ENCODE measurements at regions not wholly inside any gene's neighbourhood (a gene's known extent, or its start where the extent isn't known, plus 50 kb on each side); places are given as distances from the start of the nearest gene placed in this dataset.

DNA sequence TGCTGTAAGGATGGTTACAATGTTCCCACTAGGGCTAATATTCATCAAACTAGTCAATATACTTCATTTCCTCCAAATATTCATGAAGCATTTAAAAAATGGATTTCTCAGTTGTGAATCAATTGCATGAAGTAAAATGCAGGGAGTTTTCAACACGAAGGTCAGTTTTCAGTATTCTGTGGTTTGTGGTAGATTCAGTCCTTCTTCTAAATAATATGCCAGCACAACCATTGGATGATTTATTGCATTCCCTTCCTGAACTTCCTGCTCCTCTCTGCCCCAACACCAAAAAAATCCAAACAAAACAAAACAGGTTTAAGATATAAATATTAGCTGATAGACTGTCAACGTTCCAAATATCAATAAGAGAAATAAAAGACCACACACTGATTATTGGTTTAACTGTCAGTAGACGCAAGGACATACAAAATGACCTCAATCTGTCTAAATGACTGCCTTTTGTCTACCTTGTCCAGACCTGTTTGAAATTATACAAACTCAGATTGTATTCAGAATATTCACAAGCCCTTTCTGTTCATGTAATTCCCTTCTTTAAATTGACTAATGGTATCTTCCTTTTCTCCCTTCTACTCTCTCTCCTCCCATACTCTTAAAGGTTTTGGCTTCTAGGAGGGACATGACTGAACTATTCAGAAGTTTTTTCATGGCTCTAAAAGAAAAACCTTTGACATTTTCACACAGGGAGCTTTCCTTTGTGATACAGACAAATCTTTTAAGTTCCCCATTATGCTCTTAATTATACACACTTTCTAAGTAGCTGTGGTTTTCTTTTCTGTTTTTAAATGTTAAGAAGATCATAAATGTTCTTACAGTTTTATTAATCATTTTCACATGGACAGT, 92.6 kb upstream of the STT3B start:
- TF ChIP-seq, protein P1, sequence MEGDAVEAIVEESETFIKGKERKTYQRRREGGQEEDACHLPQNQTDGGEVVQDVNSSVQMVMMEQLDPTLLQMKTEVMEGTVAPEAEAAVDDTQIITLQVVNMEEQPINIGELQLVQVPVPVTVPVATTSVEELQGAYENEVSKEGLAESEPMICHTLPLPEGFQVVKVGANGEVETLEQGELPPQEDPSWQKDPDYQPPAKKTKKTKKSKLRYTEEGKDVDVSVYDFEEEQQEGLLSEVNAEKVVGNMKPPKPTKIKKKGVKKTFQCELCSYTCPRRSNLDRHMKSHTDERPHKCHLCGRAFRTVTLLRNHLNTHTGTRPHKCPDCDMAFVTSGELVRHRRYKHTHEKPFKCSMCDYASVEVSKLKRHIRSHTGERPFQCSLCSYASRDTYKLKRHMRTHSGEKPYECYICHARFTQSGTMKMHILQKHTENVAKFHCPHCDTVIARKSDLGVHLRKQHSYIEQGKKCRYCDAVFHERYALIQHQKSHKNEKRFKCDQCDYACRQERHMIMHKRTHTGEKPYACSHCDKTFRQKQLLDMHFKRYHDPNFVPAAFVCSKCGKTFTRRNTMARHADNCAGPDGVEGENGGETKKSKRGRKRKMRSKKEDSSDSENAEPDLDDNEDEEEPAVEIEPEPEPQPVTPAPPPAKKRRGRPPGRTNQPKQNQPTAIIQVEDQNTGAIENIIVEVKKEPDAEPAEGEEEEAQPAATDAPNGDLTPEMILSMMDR (conservative IDR thresholded peaks at IDR 0.05; ENCODE audit: low read depth in 2 of 2) = no peak
- no peak for TF ChIP-seq EZH2phosphoT487 (IDR thresholded peaks at IDR 0.05; ENCODE audit: unreplicated experiment)
- TF ChIP-seq CREB1 (CRISPR knock-in tag; IDR thresholded peaks at IDR 0.05; ENCODE audit: low read depth) = no peak
- TF ChIP-seq EZH2 (IDR thresholded peaks at IDR 0.05; ENCODE audit: low read depth, unreplicated experiment) = no peak
- no peak for TF ChIP-seq ZNF331 (CRISPR knock-in tag; IDR thresholded peaks at IDR 0.05; ENCODE audit: low read depth)
- TF ChIP-seq, protein P2, sequence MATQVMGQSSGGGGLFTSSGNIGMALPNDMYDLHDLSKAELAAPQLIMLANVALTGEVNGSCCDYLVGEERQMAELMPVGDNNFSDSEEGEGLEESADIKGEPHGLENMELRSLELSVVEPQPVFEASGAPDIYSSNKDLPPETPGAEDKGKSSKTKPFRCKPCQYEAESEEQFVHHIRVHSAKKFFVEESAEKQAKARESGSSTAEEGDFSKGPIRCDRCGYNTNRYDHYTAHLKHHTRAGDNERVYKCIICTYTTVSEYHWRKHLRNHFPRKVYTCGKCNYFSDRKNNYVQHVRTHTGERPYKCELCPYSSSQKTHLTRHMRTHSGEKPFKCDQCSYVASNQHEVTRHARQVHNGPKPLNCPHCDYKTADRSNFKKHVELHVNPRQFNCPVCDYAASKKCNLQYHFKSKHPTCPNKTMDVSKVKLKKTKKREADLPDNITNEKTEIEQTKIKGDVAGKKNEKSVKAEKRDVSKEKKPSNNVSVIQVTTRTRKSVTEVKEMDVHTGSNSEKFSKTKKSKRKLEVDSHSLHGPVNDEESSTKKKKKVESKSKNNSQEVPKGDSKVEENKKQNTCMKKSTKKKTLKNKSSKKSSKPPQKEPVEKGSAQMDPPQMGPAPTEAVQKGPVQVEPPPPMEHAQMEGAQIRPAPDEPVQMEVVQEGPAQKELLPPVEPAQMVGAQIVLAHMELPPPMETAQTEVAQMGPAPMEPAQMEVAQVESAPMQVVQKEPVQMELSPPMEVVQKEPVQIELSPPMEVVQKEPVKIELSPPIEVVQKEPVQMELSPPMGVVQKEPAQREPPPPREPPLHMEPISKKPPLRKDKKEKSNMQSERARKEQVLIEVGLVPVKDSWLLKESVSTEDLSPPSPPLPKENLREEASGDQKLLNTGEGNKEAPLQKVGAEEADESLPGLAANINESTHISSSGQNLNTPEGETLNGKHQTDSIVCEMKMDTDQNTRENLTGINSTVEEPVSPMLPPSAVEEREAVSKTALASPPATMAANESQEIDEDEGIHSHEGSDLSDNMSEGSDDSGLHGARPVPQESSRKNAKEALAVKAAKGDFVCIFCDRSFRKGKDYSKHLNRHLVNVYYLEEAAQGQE (IDR thresholded peaks at IDR 0.05; ENCODE audit: unreplicated experiment) = no peak
- TF ChIP-seq POLR2AphosphoS5 (IDR thresholded peaks at IDR 0.05; ENCODE audit: low read depth) = no peak
- TF ChIP-seq NANOG (IDR thresholded peaks at IDR 0.05; ENCODE audit: borderline replicate concordance) = no peak
- TF ChIP-seq, protein P3, sequence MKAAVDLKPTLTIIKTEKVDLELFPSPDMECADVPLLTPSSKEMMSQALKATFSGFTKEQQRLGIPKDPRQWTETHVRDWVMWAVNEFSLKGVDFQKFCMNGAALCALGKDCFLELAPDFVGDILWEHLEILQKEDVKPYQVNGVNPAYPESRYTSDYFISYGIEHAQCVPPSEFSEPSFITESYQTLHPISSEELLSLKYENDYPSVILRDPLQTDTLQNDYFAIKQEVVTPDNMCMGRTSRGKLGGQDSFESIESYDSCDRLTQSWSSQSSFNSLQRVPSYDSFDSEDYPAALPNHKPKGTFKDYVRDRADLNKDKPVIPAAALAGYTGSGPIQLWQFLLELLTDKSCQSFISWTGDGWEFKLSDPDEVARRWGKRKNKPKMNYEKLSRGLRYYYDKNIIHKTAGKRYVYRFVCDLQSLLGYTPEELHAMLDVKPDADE (IDR thresholded peaks at IDR 0.05) = no peak
